ENCODE measurements at regions not wholly inside any gene's neighbourhood (a gene's known extent, or its start where the extent isn't known, plus 50 kb on each side); places are given as distances from the start of the nearest gene placed in this dataset.
"Not testable (repeated sequence)": the region's sequence is repeated elsewhere in the genome, so short reads cannot be mapped to it uniquely, and the experiment has no call there.

GRCh38 chr15:67917037-67917436 lies 77.2 kb upstream of the RNU6-1 start:
- intact Hi-C loops (cut with DNase I): no loop called here
- no peak for DNase-seq (ENCODE audit: missing footprints)
- peak; percentile 72 for ATAC-seq

DNA sequence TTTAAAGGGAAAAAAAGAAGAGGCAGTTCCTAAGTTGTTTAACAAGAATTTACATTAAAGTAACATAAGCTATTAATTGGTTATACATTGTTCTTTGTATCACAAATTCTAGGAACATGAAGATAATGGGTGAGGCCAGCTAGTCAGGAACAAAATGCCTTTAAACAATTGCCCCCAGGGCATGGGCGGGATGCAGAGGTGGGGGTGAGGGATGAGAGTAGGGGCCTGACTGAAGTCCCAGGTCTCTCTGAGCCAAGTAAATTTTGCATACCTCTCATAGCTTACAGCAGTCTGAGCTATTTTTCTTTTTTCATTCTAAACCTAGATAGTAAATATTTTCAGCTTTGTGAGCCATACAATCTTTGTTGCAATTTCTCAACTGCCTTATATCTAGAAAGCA lies 77.8 kb upstream of the RNU6-1 start:
- intact Hi-C loops (cut with DNase I): no loop called here
- ATAC-seq (no peak), DNase-seq (ENCODE audit: missing footprints) (no peak)

GRCh38 chr15:67918205-67918861 lies 78.5 kb upstream of the RNU6-1 start:
- ATAC-seq (no peak), DNase-seq (ENCODE audit: missing footprints) (peak; percentile 68)
- intact Hi-C loops (cut with DNase I): no loop called here

- ATAC-seq (no peak), DNase-seq (ENCODE audit: missing footprints) (no peak)
- intact Hi-C loops (cut with DNase I): no loop called here
These were observed 80.8 kb upstream of the RNU6-1 start for GRCh38 chr15:67920524-67921240.

GRCh38 chr15:67922106-67922675 lies 82.3 kb upstream of the RNU6-1 start:
- intact Hi-C loops (cut with DNase I): no loop called here

GRCh38 chr15:67922971-67923945 lies 83.4 kb upstream of the RNU6-1 start:
- intact Hi-C loops (cut with DNase I): no loop called here
- ATAC-seq: peak; percentile 64
- DNase-seq (ENCODE audit: missing footprints): no peak

More at GRCh38 chr15:67922106-67922675, 82.3 kb upstream of the RNU6-1 start:
- ATAC-seq (no peak), DNase-seq (ENCODE audit: missing footprints) (no peak)

DNA sequence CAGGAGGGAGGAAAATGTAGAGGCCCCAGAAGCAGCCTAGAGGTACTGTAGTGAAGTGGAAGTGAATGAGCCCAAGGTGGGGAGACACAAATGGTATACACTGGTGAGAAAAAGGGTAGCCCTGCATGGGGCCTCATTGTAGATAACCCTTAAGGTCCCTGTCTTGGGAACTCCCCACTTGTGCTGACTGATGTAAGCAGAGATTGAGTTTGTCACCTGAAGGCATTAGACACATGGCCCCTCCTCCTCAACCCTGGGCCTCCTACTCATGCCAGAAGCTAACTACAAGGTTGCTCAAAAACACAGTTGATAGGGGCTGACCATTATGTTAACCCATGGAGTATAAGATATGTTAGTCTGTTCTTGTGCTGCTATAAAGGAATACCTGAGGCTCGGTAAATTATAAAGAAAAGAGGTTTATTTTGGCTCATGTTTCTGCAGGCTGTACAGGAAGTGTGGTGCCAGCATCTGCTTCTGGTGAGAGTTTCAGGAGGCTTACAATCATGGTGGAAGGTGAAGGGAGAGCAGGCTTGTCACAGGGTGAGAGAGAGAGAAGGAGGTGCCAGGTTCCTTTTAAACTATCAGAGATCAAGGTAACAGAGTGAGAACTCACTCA lies 84.6 kb upstream of the RNU6-1 start:
- ATAC-seq: no peak

DNA sequence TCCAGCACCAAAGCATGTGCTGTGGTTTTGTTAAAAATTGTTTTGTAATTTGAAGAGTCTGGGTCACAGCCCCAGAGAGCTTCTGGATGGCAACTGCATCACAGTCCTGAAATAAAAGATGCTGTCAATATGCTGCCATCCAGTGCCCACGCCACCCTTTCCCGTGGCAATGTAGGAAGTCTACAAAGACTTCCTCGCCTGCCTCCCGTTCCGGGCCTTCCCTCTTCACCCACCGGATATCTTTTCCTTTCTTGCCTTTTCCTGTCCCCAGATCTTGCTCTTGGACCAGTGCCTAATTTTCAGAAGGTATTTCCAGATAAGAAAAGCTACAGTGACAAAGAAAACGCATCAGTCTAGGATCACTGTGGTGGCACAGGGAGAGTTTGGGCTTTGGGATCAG lies 85.3 kb upstream of the RNU6-1 start:
- intact Hi-C loops (cut with DNase I): no loop called here
- ATAC-seq: no peak
- no peak for DNase-seq (ENCODE audit: missing footprints)

More for the DNA sequence above, 84.6 kb upstream of the RNU6-1 start:
- intact Hi-C loops (cut with DNase I): no loop called here
- DNase-seq (ENCODE audit: missing footprints): no peak

- intact Hi-C loops (cut with DNase I): loop anchor here (2.0 kb wide), 1 partner anchor 17 kb away; no protein-coding TSS in a partner anchor
- peak; percentile 77 for DNase-seq (ENCODE audit: missing footprints)
- ATAC-seq: peak; percentile 70
These were observed 87.8 kb upstream of the RNU6-1 start for GRCh38 chr15:67927501-67928168.

DNA sequence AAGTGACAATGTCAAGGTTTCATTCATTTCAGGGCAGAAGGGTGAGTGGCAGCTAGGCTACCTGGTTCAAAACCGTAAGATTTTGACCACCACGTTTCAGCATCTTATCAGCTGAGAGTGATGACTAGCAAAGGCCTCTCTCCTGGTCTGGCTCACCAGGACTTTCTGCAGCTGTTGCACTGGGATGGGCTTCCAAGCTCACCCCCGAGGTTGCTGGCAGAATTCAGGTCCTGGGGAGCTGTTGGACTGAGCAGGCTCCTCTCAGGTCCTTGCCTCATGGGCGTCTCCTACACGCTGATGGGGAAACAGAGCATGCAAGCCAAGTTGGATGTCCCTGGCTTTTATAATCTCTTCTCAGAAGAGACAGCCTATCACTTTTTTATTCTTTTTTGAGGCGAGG lies 88.8 kb upstream of the RNU6-1 start:
- DNase-seq (ENCODE audit: missing footprints): no peak
- intact Hi-C loops (cut with DNase I): loop anchor here (2.0 kb wide), 1 partner anchor 16 kb away; no protein-coding TSS in a partner anchor
- ATAC-seq: no peak

- ATAC-seq (no peak), DNase-seq (ENCODE audit: missing footprints) (no peak)
- intact Hi-C loops (cut with DNase I): no loop called here
These were observed 90.9 kb upstream of the RNU6-1 start for GRCh38 chr15:67930720-67931119.

GRCh38 chr15:67931861-67932260 lies 92.0 kb upstream of the RNU6-1 start:
- ATAC-seq: no peak

GRCh38 chr15:67934126-67934525 lies 94.3 kb upstream of the RNU6-1 start:
- DNase-seq (ENCODE audit: missing footprints); intact Hi-C loops (cut with DNase I); ATAC-seq: not testable (repeated sequence)

More at GRCh38 chr15:67931861-67932260, 92.0 kb upstream of the RNU6-1 start:
- DNase-seq (ENCODE audit: missing footprints): no peak
- intact Hi-C loops (cut with DNase I): no loop called here

DNA sequence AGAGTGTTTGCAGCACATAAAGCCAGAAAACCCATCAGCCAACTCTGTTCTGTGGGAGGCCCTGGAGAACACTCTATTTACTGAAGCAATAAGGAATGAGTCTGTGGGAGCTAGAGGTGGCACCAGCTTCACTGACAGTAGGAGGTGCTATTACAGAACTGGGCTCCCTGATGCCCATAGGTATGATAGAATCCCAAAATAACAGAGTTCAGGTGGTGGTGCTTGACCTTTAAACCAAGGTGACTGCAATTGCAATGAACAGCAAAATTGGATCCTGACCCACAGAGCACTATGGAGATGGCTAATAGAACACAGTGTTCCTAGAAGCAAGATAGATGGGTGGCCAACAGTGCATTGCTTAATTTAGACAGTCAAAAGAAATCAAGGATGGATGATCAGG lies 95.4 kb upstream of the RNU6-1 start:
- intact Hi-C loops (cut with DNase I): no loop called here
- DNase-seq (ENCODE audit: missing footprints): no peak
- ATAC-seq: peak; percentile 77

- DNase-seq (ENCODE audit: missing footprints): no peak
- ATAC-seq: no peak
- intact Hi-C loops (cut with DNase I): no loop called here
These were observed 96.4 kb upstream of the RNU6-1 start for GRCh38 chr15:67936258-67936657.

GRCh38 chr15:67937153-67937761 lies 97.4 kb upstream of the RNU6-1 start:
- ATAC-seq: peak; percentile 43
- DNase-seq (ENCODE audit: missing footprints): no peak

DNA sequence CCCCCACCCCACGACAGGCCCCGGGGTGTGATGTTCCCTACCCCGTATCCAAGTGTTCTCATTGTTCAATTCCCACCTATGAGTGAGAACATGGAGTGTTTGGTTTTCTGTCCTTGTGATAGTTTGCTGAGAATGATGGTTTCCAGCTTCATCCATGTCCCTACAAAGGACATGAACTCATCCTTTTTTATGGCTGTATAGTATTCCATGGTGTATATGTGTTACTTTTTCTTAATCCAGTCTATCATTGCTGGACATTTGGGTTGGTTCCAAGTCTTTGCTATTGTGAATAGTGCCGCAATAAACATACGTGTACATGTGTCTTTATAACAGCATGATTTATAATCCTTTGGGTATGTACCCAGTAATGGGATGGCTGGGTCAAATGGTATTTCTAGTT lies 99.3 kb upstream of the RNU6-1 start:
- intact Hi-C loops (cut with DNase I); ATAC-seq; DNase-seq (ENCODE audit: missing footprints): not testable (repeated sequence)

More at GRCh38 chr15:67937153-67937761, 97.4 kb upstream of the RNU6-1 start:
- intact Hi-C loops (cut with DNase I): no loop called here

Measured in Right ventricle myocardium inferior (tissue), 1 donor.